ENCODE measurements at regions not wholly inside any gene's neighbourhood (a gene's known extent, or its start where the extent isn't known, plus 50 kb on each side); places are given as distances from the start of the nearest gene placed in this dataset.
"Not testable (repeated sequence)": the region's sequence is repeated elsewhere in the genome, so short reads cannot be mapped to it uniquely, and the experiment has no call there.

DNA sequence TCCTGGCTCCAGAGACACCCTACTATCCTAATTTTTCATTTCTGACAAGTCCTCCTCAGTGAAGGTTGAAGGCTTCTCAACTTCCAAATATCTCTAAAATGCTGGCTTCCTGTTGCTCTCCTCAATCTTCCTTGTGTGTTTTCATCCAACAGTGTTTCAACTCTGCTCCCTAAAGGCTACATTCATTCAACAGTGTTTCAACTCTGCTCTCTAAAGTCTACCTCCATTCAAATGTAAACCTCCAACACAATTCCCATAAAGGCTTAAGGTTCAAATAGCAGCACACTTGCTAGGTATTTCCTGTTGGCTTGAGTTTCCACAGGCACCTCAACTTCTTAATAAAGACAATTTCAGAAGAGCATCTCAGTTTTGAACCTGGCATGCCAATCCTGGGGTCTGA is 164.8 kb downstream of the HINT1 start:
- peaks cover 0 to under 1% of the 10 kb centered on the region in 2 donors for H3K9me3 ChIP-seq (ENCODE audit: control insufficient read depth in 1 of 2, low read length in 2 of 2)
- H3K4me3 ChIP-seq (ENCODE audit: low read depth in 1 of 2, low read length in 2 of 2), result no peak overlapping the region
- H3K4me1 ChIP-seq (ENCODE audit: control insufficient read depth in 1 of 2, insufficient read depth in 2 of 2, low read length in 2 of 2), result no peaks in the 10 kb centered on the region
- no peak overlapping the region for H3K27ac ChIP-seq (ENCODE audit: low read length)
- no peaks in the 10 kb centered on the region for H3K27me3 ChIP-seq (ENCODE audit: low read depth, low read length)
- H3K36me3 ChIP-seq (ENCODE audit: control insufficient read depth in 1 of 2, insufficient read depth in 2 of 2, low read length in 2 of 2), result no peaks in the 10 kb centered on the region

DNA sequence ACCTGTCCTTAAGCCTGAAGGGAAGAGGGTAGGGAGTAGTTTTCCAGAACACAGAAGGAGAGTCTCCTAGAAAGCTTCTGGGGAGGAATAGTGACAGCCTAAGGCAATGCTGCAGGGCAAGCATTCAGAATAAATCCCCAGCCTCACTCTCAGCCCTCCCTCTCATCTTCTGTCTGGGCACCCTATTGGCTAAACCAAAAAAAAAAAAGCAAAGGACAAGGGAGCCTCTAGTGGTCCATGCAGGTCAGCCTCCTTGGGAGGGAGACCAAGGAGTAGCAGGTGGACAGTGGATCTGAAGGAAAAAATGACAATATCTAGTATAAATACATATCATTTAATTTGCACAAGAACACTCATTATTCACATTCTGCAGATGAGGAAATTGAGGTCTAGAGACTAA is 168.3 kb downstream of the HINT1 start:
- H3K27me3 ChIP-seq (ENCODE audit: low read depth, low read length); H3K4me1 ChIP-seq (ENCODE audit: control insufficient read depth in 1 of 2, insufficient read depth in 2 of 2, low read length in 2 of 2); H3K36me3 ChIP-seq (ENCODE audit: control insufficient read depth in 1 of 2, insufficient read depth in 2 of 2, low read length in 2 of 2); H3K9me3 ChIP-seq (ENCODE audit: control insufficient read depth in 1 of 2, low read length in 2 of 2); H3K27ac ChIP-seq (ENCODE audit: low read length); H3K4me3 ChIP-seq (ENCODE audit: low read depth in 1 of 2, low read length in 2 of 2): not testable (repeated sequence)

DNA sequence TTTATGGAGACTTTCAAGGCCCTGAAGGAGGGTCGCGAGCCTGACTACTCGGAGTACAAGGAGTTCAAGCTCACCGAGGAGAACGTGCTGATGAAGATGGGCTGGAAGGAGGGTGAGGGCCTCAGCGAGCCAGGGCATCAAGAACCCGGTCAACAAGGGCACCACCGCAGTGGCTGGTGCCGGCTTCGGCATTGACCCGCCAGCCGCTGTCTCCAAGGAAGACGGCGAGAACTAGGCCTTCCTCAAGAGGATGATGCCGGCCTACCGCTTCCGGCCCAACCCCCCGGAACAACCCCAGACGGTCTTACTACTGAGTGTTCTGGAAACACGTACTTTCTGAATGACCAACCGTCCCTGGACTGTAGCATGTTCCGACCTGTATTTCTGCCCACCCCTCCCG is 169.2 kb downstream of the HINT1 start:
- H3K9me3 ChIP-seq (ENCODE audit: control insufficient read depth in 1 of 2, low read length in 2 of 2), result peaks cover 0 to 3% of the 10 kb centered on the region in 2 donors
- H3K27ac ChIP-seq (ENCODE audit: low read length), result no peak overlapping the region
- H3K36me3 ChIP-seq (ENCODE audit: control insufficient read depth in 1 of 2, insufficient read depth in 2 of 2, low read length in 2 of 2), result no peaks in the 10 kb centered on the region
- no peak overlapping the region for H3K4me3 ChIP-seq (ENCODE audit: low read depth in 1 of 2, low read length in 2 of 2)
- no peaks in the 10 kb centered on the region for H3K27me3 ChIP-seq (ENCODE audit: low read depth, low read length)
- no peaks in the 10 kb centered on the region for H3K4me1 ChIP-seq (ENCODE audit: control insufficient read depth in 1 of 2, insufficient read depth in 2 of 2, low read length in 2 of 2)

DNA sequence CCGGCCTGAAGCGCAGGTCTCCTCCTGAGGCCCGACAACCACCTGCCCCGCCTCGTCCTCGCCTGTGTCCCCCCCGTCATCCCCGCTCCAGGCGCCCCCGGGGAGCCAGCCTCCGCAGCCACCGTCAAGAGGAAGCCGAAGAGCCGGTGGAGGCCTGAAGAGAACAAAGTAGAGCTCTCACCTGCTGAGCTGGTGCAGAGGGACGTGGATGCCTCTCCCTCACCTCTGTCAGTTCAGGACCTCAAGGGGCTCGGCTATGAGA is 169.9 kb downstream of the HINT1 start:
- no peaks in the 10 kb centered on the region for H3K4me1 ChIP-seq (ENCODE audit: control insufficient read depth in 1 of 2, insufficient read depth in 2 of 2, low read length in 2 of 2)
- no peaks in the 10 kb centered on the region for H3K36me3 ChIP-seq (ENCODE audit: control insufficient read depth in 1 of 2, insufficient read depth in 2 of 2, low read length in 2 of 2)
- H3K27ac ChIP-seq (ENCODE audit: low read length), result no peak overlapping the region
- H3K4me3 ChIP-seq (ENCODE audit: low read depth in 1 of 2, low read length in 2 of 2), result no peak overlapping the region
- H3K27me3 ChIP-seq (ENCODE audit: low read depth, low read length), result no peaks in the 10 kb centered on the region
- peaks cover 0 to 3% of the 10 kb centered on the region in 2 donors for H3K9me3 ChIP-seq (ENCODE audit: control insufficient read depth in 1 of 2, low read length in 2 of 2)

DNA sequence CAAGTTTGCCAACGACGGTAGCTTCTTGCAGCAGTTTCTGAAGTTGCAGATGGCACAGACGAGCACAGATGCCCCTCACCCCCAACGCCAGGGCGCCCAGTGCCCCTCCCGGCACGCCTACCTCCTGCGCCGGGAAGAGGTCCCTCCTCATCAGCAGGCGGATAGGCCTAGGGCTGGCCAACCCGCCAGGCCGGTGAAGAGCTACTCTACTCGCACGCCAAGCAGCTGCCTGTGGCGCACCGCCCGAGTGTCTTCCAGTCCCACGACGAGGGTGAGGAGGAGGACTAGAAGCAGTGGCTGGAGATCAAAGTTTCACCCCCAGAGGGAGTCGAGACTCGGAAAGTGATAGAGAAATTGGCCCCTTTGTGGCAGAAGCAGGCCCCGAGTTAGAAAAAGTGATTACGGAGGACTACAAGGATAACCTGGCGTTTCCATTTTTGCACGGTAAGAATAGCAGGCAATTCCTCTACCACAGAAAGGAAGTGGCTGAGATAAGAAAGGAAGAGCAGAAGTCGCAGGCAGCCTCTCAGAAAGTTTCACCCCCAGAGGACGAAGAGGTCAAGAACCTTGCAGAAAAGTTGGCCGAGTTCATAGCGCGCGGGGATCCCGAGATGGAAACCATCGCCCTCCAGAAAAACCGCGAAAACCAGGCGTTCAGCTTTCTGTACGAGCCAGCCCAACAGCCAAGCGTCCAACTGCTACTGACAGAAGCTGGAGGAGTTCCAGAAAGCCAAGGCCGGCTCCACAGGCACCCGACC is 170.4 kb downstream of the HINT1 start:
- H3K36me3 ChIP-seq (ENCODE audit: control insufficient read depth in 1 of 2, insufficient read depth in 2 of 2, low read length in 2 of 2), result no peaks in the 10 kb centered on the region
- peaks cover 0 to 3% of the 10 kb centered on the region in 2 donors for H3K9me3 ChIP-seq (ENCODE audit: control insufficient read depth in 1 of 2, low read length in 2 of 2)
- no peak overlapping the region for H3K27ac ChIP-seq (ENCODE audit: low read length)
- H3K4me1 ChIP-seq (ENCODE audit: control insufficient read depth in 1 of 2, insufficient read depth in 2 of 2, low read length in 2 of 2), result no peaks in the 10 kb centered on the region
- H3K4me3 ChIP-seq (ENCODE audit: low read depth in 1 of 2, low read length in 2 of 2), result no peak overlapping the region
- H3K27me3 ChIP-seq (ENCODE audit: low read depth, low read length), result no peaks in the 10 kb centered on the region

DNA sequence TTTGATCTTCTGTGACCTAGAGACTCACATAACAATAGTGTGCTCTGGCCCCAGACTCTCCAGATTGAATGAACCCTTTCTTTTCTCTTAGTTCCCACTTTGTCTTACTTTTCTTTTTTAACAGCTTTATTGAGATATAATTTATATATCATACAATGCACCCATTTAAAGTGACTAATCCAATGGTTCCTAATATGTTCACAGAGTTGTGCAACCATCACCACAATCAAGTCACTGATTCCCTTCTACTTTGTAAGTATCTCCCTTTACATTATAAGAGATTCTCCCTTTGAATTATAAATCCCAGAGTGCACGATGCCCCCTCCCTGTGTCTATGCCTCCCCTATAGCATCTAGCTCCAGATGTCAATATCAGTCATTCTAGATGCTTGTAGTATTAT is 172.4 kb downstream of the HINT1 start:
- Histone ChIP-seq H3K27ac (ENCODE audit: low read length) (no peak overlapping the region), H3K4me1 (ENCODE audit: control insufficient read depth in 1 of 2, insufficient read depth in 2 of 2, low read length in 2 of 2) (no peaks in the 10 kb centered on the region), H3K9me3 (ENCODE audit: control insufficient read depth in 1 of 2, low read length in 2 of 2) (peaks cover 0 to 3% of the 10 kb centered on the region in 2 donors), H3K27me3 (ENCODE audit: low read depth, low read length) (no peaks in the 10 kb centered on the region), H3K4me3 (ENCODE audit: low read depth in 1 of 2, low read length in 2 of 2) (no peak overlapping the region), H3K36me3 (ENCODE audit: control insufficient read depth in 1 of 2, insufficient read depth in 2 of 2, low read length in 2 of 2) (no peaks in the 10 kb centered on the region)

DNA sequence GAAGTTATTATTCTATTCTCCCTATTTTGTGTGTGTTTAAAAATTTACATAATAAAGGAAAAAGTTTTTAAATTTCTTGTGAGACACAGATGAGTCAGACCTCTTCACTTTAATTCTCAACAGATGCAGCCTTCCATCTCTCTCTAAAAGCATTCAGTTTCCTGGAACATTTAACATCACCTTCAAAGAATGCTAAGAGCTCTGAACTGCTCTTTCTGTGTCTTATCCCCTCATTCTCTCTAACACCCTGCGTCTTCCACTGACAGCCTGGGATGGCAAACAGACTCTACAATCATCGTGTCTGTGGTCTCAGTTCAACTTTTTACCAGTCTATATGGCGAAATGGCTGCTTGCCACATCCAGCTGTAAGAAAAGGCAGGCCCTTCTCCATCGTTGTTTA is 173.0 kb downstream of the HINT1 start:
- no peaks in the 10 kb centered on the region for H3K4me1 ChIP-seq (ENCODE audit: control insufficient read depth in 1 of 2, insufficient read depth in 2 of 2, low read length in 2 of 2)
- H3K27ac ChIP-seq (ENCODE audit: low read length), result no peak overlapping the region
- no peak overlapping the region for H3K4me3 ChIP-seq (ENCODE audit: low read depth in 1 of 2, low read length in 2 of 2)
- peaks cover 0 to 3% of the 10 kb centered on the region in 2 donors for H3K9me3 ChIP-seq (ENCODE audit: control insufficient read depth in 1 of 2, low read length in 2 of 2)
- no peaks in the 10 kb centered on the region for H3K36me3 ChIP-seq (ENCODE audit: control insufficient read depth in 1 of 2, insufficient read depth in 2 of 2, low read length in 2 of 2)
- no peaks in the 10 kb centered on the region for H3K27me3 ChIP-seq (ENCODE audit: low read depth, low read length)

DNA sequence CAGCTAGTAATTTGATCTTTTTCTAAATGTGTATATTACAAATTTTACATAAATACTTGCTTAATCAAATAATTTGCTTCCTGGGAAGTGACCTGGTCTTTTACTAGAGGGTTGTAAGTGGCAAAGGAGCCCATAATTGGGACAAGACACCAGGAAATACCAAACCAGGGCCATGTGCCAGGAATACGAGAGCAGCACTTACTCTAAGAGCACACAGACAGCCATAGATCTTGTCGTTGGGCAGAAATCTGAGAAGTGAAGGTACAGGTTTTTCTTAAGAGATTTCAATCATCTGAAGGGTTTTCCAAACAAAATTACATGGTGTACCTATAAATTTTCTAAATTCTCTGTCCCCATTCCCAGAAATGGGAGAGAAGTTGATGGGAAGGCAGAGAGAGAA is 179.3 kb downstream of the HINT1 start:
- H3K4me3 ChIP-seq (ENCODE audit: low read depth in 1 of 2, low read length in 2 of 2), result no peak overlapping the region
- no peaks in the 10 kb centered on the region for H3K4me1 ChIP-seq (ENCODE audit: control insufficient read depth in 1 of 2, insufficient read depth in 2 of 2, low read length in 2 of 2)
- H3K36me3 ChIP-seq (ENCODE audit: control insufficient read depth in 1 of 2, insufficient read depth in 2 of 2, low read length in 2 of 2), result no peaks in the 10 kb centered on the region
- no peaks in the 10 kb centered on the region for H3K27me3 ChIP-seq (ENCODE audit: low read depth, low read length)
- H3K9me3 ChIP-seq (ENCODE audit: control insufficient read depth in 1 of 2, low read length in 2 of 2), result no peaks in the 10 kb centered on the region
- H3K27ac ChIP-seq (ENCODE audit: low read length), result no peak overlapping the region

DNA sequence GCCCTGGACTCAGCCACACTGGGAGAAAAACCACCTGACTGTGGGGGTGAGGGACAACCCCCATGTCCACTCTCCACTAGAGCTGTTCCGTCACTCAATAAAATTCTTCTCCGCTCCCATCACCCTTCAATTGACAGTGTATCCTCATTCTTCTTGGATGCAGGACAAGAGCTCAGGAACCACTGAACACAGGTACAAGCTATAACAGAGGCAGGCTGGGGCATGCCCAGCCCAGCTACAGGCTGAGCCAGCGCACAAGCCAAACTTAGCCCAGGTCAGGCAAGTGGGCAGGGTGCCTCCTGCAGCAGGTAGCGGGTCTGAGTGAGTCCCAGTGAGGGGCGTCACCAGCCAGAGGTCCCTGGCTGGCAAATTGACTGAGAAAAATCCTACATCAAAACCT is 183.4 kb downstream of the HINT1 start:
- H3K36me3 ChIP-seq (ENCODE audit: control insufficient read depth in 1 of 2, insufficient read depth in 2 of 2, low read length in 2 of 2), result no peaks in the 10 kb centered on the region
- no peaks in the 10 kb centered on the region for H3K4me1 ChIP-seq (ENCODE audit: control insufficient read depth in 1 of 2, insufficient read depth in 2 of 2, low read length in 2 of 2)
- H3K27me3 ChIP-seq (ENCODE audit: low read depth, low read length), result no peaks in the 10 kb centered on the region
- no peaks in the 10 kb centered on the region for H3K9me3 ChIP-seq (ENCODE audit: control insufficient read depth in 1 of 2, low read length in 2 of 2)
- no peak overlapping the region for H3K4me3 ChIP-seq (ENCODE audit: low read depth in 1 of 2, low read length in 2 of 2)
- H3K27ac ChIP-seq (ENCODE audit: low read length), result no peak overlapping the region

DNA sequence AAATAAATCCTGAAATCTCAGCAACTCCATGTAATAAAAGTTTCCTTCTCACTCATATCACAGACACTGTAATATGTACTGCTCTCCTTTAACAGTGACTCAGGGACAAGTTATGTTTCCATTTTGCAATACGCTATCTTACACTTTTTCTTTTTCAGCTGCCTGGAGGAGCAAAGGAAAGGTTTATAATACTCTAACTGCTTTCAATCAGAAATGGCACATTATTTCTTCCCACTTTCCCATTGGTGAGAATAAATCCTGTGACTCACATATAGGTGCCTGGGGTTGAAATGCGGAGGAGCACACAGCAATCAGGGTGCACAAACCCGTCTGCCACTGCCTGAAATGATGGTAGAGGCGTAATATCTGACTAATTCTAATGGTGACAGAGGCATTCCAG is 186.6 kb downstream of the HINT1 start:
- H3K27me3 ChIP-seq (ENCODE audit: low read depth, low read length), result no peaks in the 10 kb centered on the region
- H3K4me1 ChIP-seq (ENCODE audit: control insufficient read depth in 1 of 2, insufficient read depth in 2 of 2, low read length in 2 of 2), result no peaks in the 10 kb centered on the region
- no peaks in the 10 kb centered on the region for H3K36me3 ChIP-seq (ENCODE audit: control insufficient read depth in 1 of 2, insufficient read depth in 2 of 2, low read length in 2 of 2)
- no peak overlapping the region for H3K27ac ChIP-seq (ENCODE audit: low read length)
- no peak overlapping the region for H3K4me3 ChIP-seq (ENCODE audit: low read depth in 1 of 2, low read length in 2 of 2)
- H3K9me3 ChIP-seq (ENCODE audit: control insufficient read depth in 1 of 2, low read length in 2 of 2), result no peaks in the 10 kb centered on the region

DNA sequence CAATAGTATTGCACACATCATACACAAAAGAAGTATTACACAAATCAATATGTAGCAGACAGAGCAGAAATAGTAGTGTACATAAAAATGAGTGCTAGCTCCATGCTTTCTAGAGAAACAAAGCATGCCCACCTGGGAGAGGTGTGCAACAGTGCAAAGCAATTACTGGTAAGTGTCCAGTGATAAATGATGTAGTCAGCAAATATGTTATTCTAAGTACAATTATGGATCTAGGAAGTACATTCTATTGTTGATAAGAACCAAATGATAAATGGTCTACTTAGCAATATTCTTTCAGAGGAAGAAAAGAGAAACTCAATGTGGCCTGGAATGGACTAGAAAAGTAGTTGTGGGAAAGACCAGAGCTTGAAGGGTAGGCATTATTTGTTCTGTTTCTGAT is 188.6 kb downstream of the HINT1 start:
- Histone ChIP-seq H3K9me3 (ENCODE audit: control insufficient read depth in 1 of 2, low read length in 2 of 2) (no peaks in the 10 kb centered on the region), H3K27ac (ENCODE audit: low read length) (no peak overlapping the region), H3K4me3 (ENCODE audit: low read depth in 1 of 2, low read length in 2 of 2) (no peak overlapping the region), H3K4me1 (ENCODE audit: control insufficient read depth in 1 of 2, insufficient read depth in 2 of 2, low read length in 2 of 2) (no peaks in the 10 kb centered on the region), H3K27me3 (ENCODE audit: low read depth, low read length) (no peaks in the 10 kb centered on the region), H3K36me3 (ENCODE audit: control insufficient read depth in 1 of 2, insufficient read depth in 2 of 2, low read length in 2 of 2) (no peaks in the 10 kb centered on the region)

DNA sequence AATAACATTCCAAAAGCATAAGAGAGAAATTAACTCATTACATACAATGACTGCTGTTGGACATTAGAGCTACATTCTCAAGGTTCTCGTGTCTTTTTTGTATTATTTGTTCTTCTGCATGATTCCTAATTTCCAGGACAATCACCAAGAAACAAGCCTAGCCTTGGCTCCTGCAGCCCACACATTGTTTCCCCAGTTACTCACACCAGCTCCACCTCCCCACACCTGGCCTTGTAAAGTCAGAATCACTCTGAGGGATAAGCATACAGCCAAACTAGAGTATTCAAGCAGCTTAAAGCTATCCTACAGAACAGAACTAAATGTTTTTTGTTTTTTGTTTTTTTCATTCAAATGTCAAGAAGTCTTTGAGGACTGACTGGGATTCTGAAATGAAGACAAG is 189.2 kb downstream of the HINT1 start:
- H3K36me3 ChIP-seq (ENCODE audit: control insufficient read depth in 1 of 2, insufficient read depth in 2 of 2, low read length in 2 of 2), result no peaks in the 10 kb centered on the region
- no peak overlapping the region for H3K4me3 ChIP-seq (ENCODE audit: low read depth in 1 of 2, low read length in 2 of 2)

More for the DNA sequence above, 189.2 kb downstream of the HINT1 start:
- no peak overlapping the region for H3K27ac ChIP-seq (ENCODE audit: low read length)
- no peaks in the 10 kb centered on the region for H3K9me3 ChIP-seq (ENCODE audit: control insufficient read depth in 1 of 2, low read length in 2 of 2)
- no peaks in the 10 kb centered on the region for H3K27me3 ChIP-seq (ENCODE audit: low read depth, low read length)
- no peaks in the 10 kb centered on the region for H3K4me1 ChIP-seq (ENCODE audit: control insufficient read depth in 1 of 2, insufficient read depth in 2 of 2, low read length in 2 of 2)
